Prostate gland (tissue), 2 donors: ENCODE measurements at regions not wholly inside any gene's neighbourhood (a gene's known extent, or its start where the extent isn't known, plus 50 kb on each side); places are given as distances from the start of the nearest gene placed in this dataset.

Experiments used
- DNase-seq: peaks from one replicate; pipeline ENCODE4 v3.0.0-alpha.2; 2019; ENCODE audit warnings: low spot score
- H3K27ac ChIP-seq, 2 donors: fragments of 200-600 bp; sonication (generic); 2 replicates each; pipeline ENCODE4 v1.5.1; 2017 to 2019
- H3K27me3 ChIP-seq: fragments of 200-600 bp; sonication (generic); replicated peaks from 2 replicates; pipeline ENCODE4 v1.5.1; 2019; ENCODE audit not compliant: insufficient read depth
- H3K36me3 ChIP-seq, 2 donors: fragments of 200-600 bp; sonication (generic); 1 replicate in 1 of 2; 2 replicates in 1 of 2; pipeline versions ENCODE4 v1.5.1 to v1.8.1; 2017 to 2019
- H3K4me1 ChIP-seq: fragments of 200-600 bp; sonication (generic); replicated peaks from 2 replicates; pipeline ENCODE4 v1.5.1; 2019
- H3K4me3 ChIP-seq, 2 donors: fragments of 200-600 bp; sonication (generic); 2 replicates each; pipeline ENCODE4 v1.5.1; 2017 to 2019
- H3K9me3 ChIP-seq: fragments of 200-600 bp; sonication (generic); 2 replicates; pipeline ENCODE4 v1.5.1; 2017
- CTCF ChIP-seq, 4 experiments: fragments of 200-600 bp in 2 of 4; fragments of 450-650 bp in 2 of 4; sonication (generic) in 2 of 4; IDR thresholded peaks; 1 replicate in 3 of 4; 2 replicates in 1 of 4; pipeline ENCODE4 v1.5.1; 2016 to 2019; ENCODE audit warnings: antibody characterized with exemption in 4 of 4, mild to moderate bottlenecking in 2 of 4, moderate library complexity in 2 of 4
- POLR2A ChIP-seq: fragments of 450-650 bp; IDR thresholded peaks from one replicate; pipeline ENCODE4 v1.6.1; 2016; ENCODE audit warnings: antibody characterized with exemption, mild to moderate bottlenecking
- POLR2AphosphoS5 ChIP-seq: sonication (generic); formaldehyde crosslinking; IDR thresholded peaks from one replicate; pipeline ENCODE4 v1.6.1; 2017; ENCODE audit warnings: antibody characterized with exemption
- WGBS: methylation state at CpG from one replicate; pipeline ENCODE4 v1.1.5; 2018; 5-methylcytosine and 5-hydroxymethylcytosine counted together
- intact Hi-C: fragments of 100-400 bp; cut with DNase I; formaldehyde crosslinking; loops from one replicate; pipeline ENCODE4 v1.14.2; 2022

- no peak for TF ChIP-seq POLR2A
- TF ChIP-seq POLR2AphosphoS5: no peak
- no peak for TF ChIP-seq CTCF (IDR thresholded peaks at IDR 0.05)
- Histone ChIP-seq H3K4me3 (no peak overlapping the region), H3K27ac (no peak overlapping the region), H3K9me3 (no peaks in the 10 kb centered on the region), H3K36me3 (no peaks in the 10 kb centered on the region), H3K27me3 (no peaks in the 10 kb centered on the region), H3K4me1 (no peaks in the 10 kb centered on the region)
- 55% methylated on average over 6 of the region's 6 CpGs for WGBS
- intact Hi-C loops: no loop called here
- no peak for DNase-seq
Measured at GRCh38 chr10:117694190-117694589, 151.6 kb downstream of the EMX2 start.

DNA sequence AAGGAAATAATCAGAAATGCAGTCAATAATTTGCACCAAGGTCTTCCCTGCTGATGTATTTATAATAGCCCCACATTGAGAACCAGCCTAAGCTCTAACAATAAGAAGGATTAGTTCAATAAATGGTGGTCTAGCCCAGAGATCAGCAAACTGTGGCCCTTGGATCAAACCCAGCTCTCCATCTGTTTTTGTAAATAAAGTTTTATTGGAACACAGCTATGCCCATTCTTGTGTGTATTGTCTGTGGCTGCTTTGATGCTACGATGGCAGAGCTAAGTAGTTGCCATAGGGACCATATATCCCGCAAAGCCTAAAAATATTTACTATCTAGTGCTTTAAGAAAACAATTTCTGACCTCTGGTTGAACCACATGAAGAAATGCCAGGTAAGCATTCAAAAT lies 154.9 kb downstream of the EMX2 start:
- Histone ChIP-seq H3K27me3 (no peaks in the 10 kb centered on the region), H3K27ac (no peak overlapping the region), H3K9me3 (no peaks in the 10 kb centered on the region), H3K4me1 (no peaks in the 10 kb centered on the region), H3K36me3 (no peaks in the 10 kb centered on the region), H3K4me3 (no peak overlapping the region)
- TF ChIP-seq POLR2AphosphoS5 (no peak), POLR2A (no peak), CTCF (IDR thresholded peaks at IDR 0.05) (no peak)
- WGBS: 38% methylated on average over 2 of the region's 2 CpGs
- no peak for DNase-seq
- intact Hi-C loops: no loop called here

- no peaks in the 10 kb centered on the region for H3K9me3 ChIP-seq
- no peak overlapping the region for H3K27ac ChIP-seq
- H3K4me3 ChIP-seq: no peak overlapping the region
- H3K36me3 ChIP-seq: no peaks in the 10 kb centered on the region
- TF ChIP-seq POLR2AphosphoS5 (no peak), CTCF (IDR thresholded peaks at IDR 0.05) (no peak), POLR2A (no peak)
- no peaks in the 10 kb centered on the region for H3K4me1 ChIP-seq
- no peak for DNase-seq
- intact Hi-C loops: no loop called here
- no peaks in the 10 kb centered on the region for H3K27me3 ChIP-seq
- 69% methylated on average over 2 of the region's 2 CpGs for WGBS
Measured at GRCh38 chr10:117698809-117699208, 156.3 kb downstream of the EMX2 start.

- no peaks in the 10 kb centered on the region for H3K27me3 ChIP-seq
- H3K4me3 ChIP-seq: no peak overlapping the region
- intact Hi-C loops: no loop called here
- H3K36me3 ChIP-seq: no peaks in the 10 kb centered on the region
- no peak for TF ChIP-seq POLR2A
- TF ChIP-seq POLR2AphosphoS5: no peak
- no peak for TF ChIP-seq CTCF (IDR thresholded peaks at IDR 0.05)
- no peak for DNase-seq
- H3K4me1 ChIP-seq: no peaks in the 10 kb centered on the region
- H3K27ac ChIP-seq: no peak overlapping the region
- no peaks in the 10 kb centered on the region for H3K9me3 ChIP-seq
- 72% methylated on average over 7 of the region's 7 CpGs for WGBS
Measured at GRCh38 chr10:117699436-117700075, 157.0 kb downstream of the EMX2 start.

- intact Hi-C loops: no loop called here
- DNase-seq: no peak
- WGBS: 93% methylated on average over 8 of the region's 8 CpGs
- H3K27ac ChIP-seq: no peak overlapping the region
- H3K27me3 ChIP-seq: no peaks in the 10 kb centered on the region
- no peaks in the 10 kb centered on the region for H3K4me1 ChIP-seq
- no peaks in the 10 kb centered on the region for H3K9me3 ChIP-seq
- H3K4me3 ChIP-seq: no peak overlapping the region
- TF ChIP-seq CTCF (IDR thresholded peaks at IDR 0.05) (no peak), POLR2A (no peak), POLR2AphosphoS5 (no peak)
- no peaks in the 10 kb centered on the region for H3K36me3 ChIP-seq
Measured at GRCh38 chr10:117710181-117710798, 167.7 kb downstream of the EMX2 start.
